Liver (tissue), 8 donors: ENCODE measurements at regions not wholly inside any gene's neighbourhood (a gene's known extent, or its start where the extent isn't known, plus 50 kb on each side); places are given as distances from the start of the nearest gene placed in this dataset.
"Not testable (repeated sequence)": the region's sequence is repeated elsewhere in the genome, so short reads cannot be mapped to it uniquely, and the experiment has no call there.

Experiments used
- DNase-seq: peaks from one replicate; pipeline ENCODE4 v3.0.0-alpha.2; 2017; ENCODE audit warnings: low spot score
- H3K27ac ChIP-seq, 2 donors: one replicate each; pipeline ENCODE4 v1.7.0; 2013; ENCODE audit warnings: inconsistent platforms in 2 of 2, low read length in 2 of 2, control low read depth in 1 of 2, low read depth in 1 of 2, mild to moderate bottlenecking in 1 of 2
- H3K27me3 ChIP-seq, 4 donors: one replicate each; pipeline versions ENCODE4 v1.6.1 to v1.7.0; 2013; ENCODE audit warnings: low read length in 3 of 4, inconsistent platforms in 1 of 4, mild to moderate bottlenecking in 1 of 4, moderate library complexity in 1 of 4; ENCODE audit not compliant: control insufficient read depth in 4 of 4, insufficient read depth in 4 of 4
- H3K36me3 ChIP-seq, 4 donors: one replicate each; pipeline versions ENCODE4 v1.6.1 to v1.7.0; 2013; ENCODE audit warnings: low read length in 3 of 4, mild to moderate bottlenecking in 3 of 4, low read depth in 1 of 4, moderate library complexity in 1 of 4; ENCODE audit not compliant: control insufficient read depth in 4 of 4, insufficient read depth in 3 of 4
- H3K4me1 ChIP-seq, 4 donors: one replicate each; pipeline versions ENCODE4 v1.6.1 to v1.7.0; 2013; ENCODE audit warnings: low read length in 3 of 4, mild to moderate bottlenecking in 3 of 4, moderate library complexity in 1 of 4; ENCODE audit not compliant: control insufficient read depth in 4 of 4, insufficient read depth in 4 of 4
- H3K4me3 ChIP-seq, 3 donors: one replicate each; pipeline versions ENCODE4 v1.6.1 to v1.7.0; 2013; ENCODE audit warnings: low read length in 3 of 3, control low read depth in 1 of 3, low read depth in 1 of 3, mild to moderate bottlenecking in 1 of 3
- H3K9ac ChIP-seq, 2 donors: one replicate each; pipeline ENCODE4 v1.7.0; 2013; ENCODE audit warnings: low read length in 2 of 2, mild to moderate bottlenecking in 2 of 2, moderate library complexity in 2 of 2, control low read depth in 1 of 2, low read depth in 1 of 2
- H3K9me3 ChIP-seq, 4 donors: one replicate each; pipeline versions ENCODE4 v1.6.1 to v1.7.0; 2013; ENCODE audit warnings: low read length in 3 of 4; ENCODE audit not compliant: control insufficient read depth in 4 of 4
- CTCF ChIP-seq: fragments of 150-350 bp; IDR thresholded peaks from 2 replicates; pipeline ENCODE4 v1.5.1; 2017; ENCODE audit warnings: improper control_type of control experiment, low read depth, low read length; ENCODE audit not compliant: missing input control
- FOXA2 ChIP-seq: IDR thresholded peaks from 2 replicates; pipeline ENCODE4 v1.6.1; 2016; ENCODE audit warnings: antibody characterized with exemption
- HNF4A ChIP-seq, 2 donors: conservative IDR thresholded peaks; 2 replicates each; pipeline ENCODE4 v1.6.1; 2016; ENCODE audit warnings: antibody characterized with exemption in 2 of 2, mild to moderate bottlenecking in 2 of 2
- RAD21 ChIP-seq, 2 donors: IDR thresholded peaks; 2 replicates each; pipeline ENCODE4 v1.6.1; 2016; ENCODE audit warnings: antibody characterized with exemption in 2 of 2, mild to moderate bottlenecking in 2 of 2
- RXRA ChIP-seq, 2 donors: IDR thresholded peaks; 2 replicates each; pipeline ENCODE4 v1.6.1; 2017 to 2018; ENCODE audit warnings: antibody characterized with exemption in 2 of 2, mild to moderate bottlenecking in 1 of 2
- ZBTB33 ChIP-seq: IDR thresholded peaks from 2 replicates; pipeline ENCODE4 v1.6.1; 2016; ENCODE audit warnings: antibody characterized with exemption
- WGBS: extraction: QIAGEN DNeasy Blood & Tissue Kit; methylation state at CpG from one replicate; pipeline ENCODE4 v1.1.7; 2013; 5-methylcytosine and 5-hydroxymethylcytosine counted together
- donor health status: healthy.
- donor health status: healthy.
- donor health status: healthy.
- donor health status: healthy.
- donor health status: healthy.

- H3K27me3 ChIP-seq, H3K4me3 ChIP-seq, H3K36me3 ChIP-seq, H3K9ac ChIP-seq, H3K27ac ChIP-seq, DNase-seq, H3K9me3 ChIP-seq: not testable (repeated sequence)
- H3K4me1 ChIP-seq, result peaks cover 4 to 13% (median 6%) of the 10 kb centered on the region in 4 donors
- 67% methylated on average over 8 of the region's 8 CpGs for WGBS
These were observed 61.1 kb downstream of the RAD54L2 start for GRCh38 chr3:51599638-51600037.

GRCh38 chr3:51604212-51604611 is 65.7 kb downstream of the RAD54L2 start:
- 43% methylated on average over 1 of the region's 1 CpG for WGBS
- TF ChIP-seq HNF4A (conservative IDR thresholded peaks at IDR 0.05) (peak in 1 of 2 donors; percentile 32), RAD21 (IDR thresholded peaks at IDR 0.05) (no peak), RXRA (IDR thresholded peaks at IDR 0.05) (peak in 1 of 2 donors; percentile 13), CTCF (no peak)
- H3K27ac ChIP-seq, result no peak overlapping the region
- DNase-seq, result no peak
- peaks cover 4 to 14% (median 5%) of the 10 kb centered on the region in 4 donors for H3K4me1 ChIP-seq
- no peak overlapping the region for H3K9ac ChIP-seq
- no peaks in the 10 kb centered on the region for H3K9me3 ChIP-seq
- H3K36me3 ChIP-seq, result peaks cover 0 to 6% (median 0%) of the 10 kb centered on the region in 4 donors
- H3K27me3 ChIP-seq, result no peaks in the 10 kb centered on the region
- H3K4me3 ChIP-seq, result no peak overlapping the region

- DNase-seq, result no peak
These were observed 65.1 kb upstream of the TEX264 start for GRCh38 chr3:51605938-51606337.

GRCh38 chr3:51606871-51607270 is 64.2 kb upstream of the TEX264 start:
- peaks cover 3 to 16% (median 4%) of the 10 kb centered on the region in 4 donors for H3K4me1 ChIP-seq
- not testable (repeated sequence) for H3K36me3 ChIP-seq, H3K9me3 ChIP-seq, H3K27ac ChIP-seq, DNase-seq, H3K9ac ChIP-seq, H3K27me3 ChIP-seq, H3K4me3 ChIP-seq
- 92% methylated on average over 4 of the region's 4 CpGs for WGBS

More at GRCh38 chr3:51605938-51606337, 65.1 kb upstream of the TEX264 start:
- Histone ChIP-seq H3K9me3 (no peaks in the 10 kb centered on the region), H3K9ac (no peak overlapping the region), H3K4me3 (no peak overlapping the region), H3K27ac (no peak overlapping the region), H3K4me1 (peaks cover 3 to 14% (median 4%) of the 10 kb centered on the region in 4 donors), H3K27me3 (no peaks in the 10 kb centered on the region), H3K36me3 (peaks cover 0 to 6% (median 0%) of the 10 kb centered on the region in 4 donors)
- 88% methylated on average over 3 of the region's 3 CpGs for WGBS
- TF ChIP-seq ZBTB33 (no peak), RAD21 (IDR thresholded peaks at IDR 0.05) (no peak), FOXA2 (no peak)

GRCh38 chr3:51607591-51608325 is 63.3 kb upstream of the TEX264 start:
- H3K27me3 ChIP-seq, H3K36me3 ChIP-seq, H3K9me3 ChIP-seq, DNase-seq, H3K4me3 ChIP-seq, H3K27ac ChIP-seq, H3K9ac ChIP-seq: not testable (repeated sequence)
- WGBS, result 99% methylated on average over 57 of the region's 57 CpGs
- peaks cover 3 to 17% (median 4%) of the 10 kb centered on the region in 4 donors for H3K4me1 ChIP-seq
